ENCODE measurements at regions not wholly inside any gene's neighbourhood (a gene's known extent, or its start where the extent isn't known, plus 50 kb on each side); places are given as distances from the start of the nearest gene placed in this dataset.

DNA sequence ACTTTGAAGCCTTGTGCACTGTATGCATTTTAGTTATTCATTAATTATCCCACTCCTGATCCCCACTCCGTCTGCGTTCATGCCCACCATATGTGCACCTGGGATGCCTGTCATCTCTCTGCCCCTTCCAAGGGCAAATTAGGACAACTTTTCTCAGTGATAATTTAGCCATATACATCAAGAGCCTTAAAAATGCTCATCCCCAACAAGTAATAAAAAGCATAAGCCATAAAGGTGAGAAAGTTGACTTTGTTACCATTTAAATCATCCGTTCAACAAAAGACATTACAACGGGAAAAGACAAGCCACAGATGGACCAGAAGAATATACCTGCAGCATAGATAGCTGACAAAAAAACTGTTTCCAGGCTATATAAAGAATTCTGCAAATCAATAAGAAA is 131.4 kb upstream of the LINGO1 start:
- no peak for TF ChIP-seq CTCF (IDR thresholded peaks at IDR 0.05)
- no peak for TF ChIP-seq EP300 (IDR thresholded peaks at IDR 0.05)

All from ovary (tissue), 3 donors.